Vagina (tissue), 2 donors: ENCODE measurements at regions not wholly inside any gene's neighbourhood (a gene's known extent, or its start where the extent isn't known, plus 50 kb on each side); places are given as distances from the start of the nearest gene placed in this dataset.

Source experiments
- CTCF ChIP-seq, 3 experiments: fragments of 450-650 bp in 2 of 3; fragments of 200-600 bp in 1 of 3; sonication (generic) in 1 of 3; IDR thresholded peaks; one replicate each; pipeline ENCODE4 v1.5.1; 2017 to 2019; ENCODE audit warnings: antibody characterized with exemption in 3 of 3, mild to moderate bottlenecking in 2 of 3, moderate library complexity in 2 of 3
- POLR2AphosphoS5 ChIP-seq, 2 donors: sonication (generic); formaldehyde crosslinking; IDR thresholded peaks; one replicate each; pipeline ENCODE4 v1.9.0; 2017; ENCODE audit warnings: antibody characterized with exemption in 2 of 2, mild to moderate bottlenecking in 2 of 2, low read depth in 1 of 2; ENCODE audit not compliant: insufficient read depth in 1 of 2

GRCh38 chr7:13742811-13743210 lies 246.7 kb downstream of the ETV1 start:
- TF ChIP-seq POLR2AphosphoS5 (IDR thresholded peaks at IDR 0.05; ENCODE audit: insufficient read depth in 1 of 2, low read depth in 1 of 2) = no peak
- TF ChIP-seq CTCF (IDR thresholded peaks at IDR 0.05) = peak in 1 of 3 experiments; percentile 13
